ENCODE measurements at regions not wholly inside any gene's neighbourhood (a gene's known extent, or its start where the extent isn't known, plus 50 kb on each side); places are given as distances from the start of the nearest gene placed in this dataset.

DNA sequence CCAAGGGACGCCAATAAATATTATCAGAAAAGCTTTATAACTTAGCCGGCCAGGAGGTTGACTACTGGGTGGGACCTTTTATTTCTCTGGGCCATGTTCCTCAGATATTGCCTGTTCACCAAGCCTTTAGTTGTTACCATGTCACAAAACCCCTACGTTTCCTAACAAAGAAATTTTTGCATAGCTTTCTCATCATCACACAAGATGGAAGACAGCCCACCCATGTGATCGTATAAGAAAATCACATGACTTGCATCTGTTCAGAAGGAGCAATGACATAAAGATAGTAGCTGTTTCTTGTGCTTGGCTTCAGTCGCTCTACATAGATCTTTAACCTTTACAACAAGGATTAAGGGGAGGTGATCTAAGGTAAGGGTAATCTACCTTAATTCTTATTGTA lies 88.9 kb upstream of the NGF start:
- ChIA-PET POLR2A (interaction anchor here in 1 of 2 donors (0.7 kb wide), 1 partner anchor 126 kb away, joined by 4 read pairs; no protein-coding TSS in a partner anchor), CTCF (interaction anchor here in 1 of 2 donors (0.6 kb wide), 1 partner anchor 777 kb away, joined by 4 read pairs; no protein-coding TSS in a partner anchor)
- H3K4me1 ChIP-seq (ENCODE audit: control insufficient read depth in 1 of 2, extremely low read depth in 1 of 2, insufficient read depth in 2 of 2, low read length in 2 of 2) = no peaks in the 10 kb centered on the region
- no peaks in the 10 kb centered on the region for H3K36me3 ChIP-seq (ENCODE audit: control insufficient read depth in 2 of 2, extremely low read depth in 1 of 2, insufficient read depth in 1 of 2, low read length in 1 of 2)
- no peaks in the 10 kb centered on the region for H3K4me1 Mint-ChIP-seq
- no peaks in the 10 kb centered on the region for H3K9me3 Mint-ChIP-seq
- H3K27ac ChIP-seq (ENCODE audit: low read length) = no peak overlapping the region
- no peak overlapping the region for H3K27ac Mint-ChIP-seq
- no peak for ATAC-seq (replicated peaks in 1 of 4)
- H3K9me3 ChIP-seq = no peaks in the 10 kb centered on the region
- H3K27me3 Mint-ChIP-seq = peaks cover 6 to 16% of the 10 kb centered on the region in 2 donors
- 17% methylated on average over 1 of the region's 5 CpGs for WGBS (ENCODE audit: insufficient coverage)
- no peak for DNase-seq
- H3K27me3 ChIP-seq (replicated peaks in 1 of 2; ENCODE audit: control insufficient read depth in 2 of 2, extremely low read depth in 1 of 2, insufficient read depth in 2 of 2, low read length in 1 of 2) = peaks cover 0 to 5% of the 10 kb centered on the region in 2 experiments
- H3K36me3 Mint-ChIP-seq = no peaks in the 10 kb centered on the region
- H3K4me3 Mint-ChIP-seq = no peak overlapping the region
- H3K4me3 ChIP-seq (ENCODE audit: control insufficient read depth in 1 of 2, extremely low read depth in 1 of 2, low read length in 1 of 2) = no peak overlapping the region

GRCh38 chr1:115426231-115426771 lies 88.3 kb upstream of the NGF start:
- Mint-ChIP-seq H3K36me3 (no peaks in the 10 kb centered on the region), H3K9me3 (no peaks in the 10 kb centered on the region), H3K27ac (no peak overlapping the region), H3K4me1 (no peaks in the 10 kb centered on the region), H3K4me3 (no peak overlapping the region), H3K27me3 (peaks cover 6 to 16% of the 10 kb centered on the region in 2 donors)
- DNase-seq (no peak), ATAC-seq (replicated peaks in 1 of 4) (no peak)
- no peaks in the 10 kb centered on the region for H3K9me3 ChIP-seq
- 28% methylated on average over 6 of the region's 6 CpGs for WGBS (ENCODE audit: insufficient coverage)
- no peaks in the 10 kb centered on the region for H3K36me3 ChIP-seq (ENCODE audit: control insufficient read depth in 2 of 2, extremely low read depth in 1 of 2, insufficient read depth in 1 of 2, low read length in 1 of 2)
- H3K4me1 ChIP-seq (ENCODE audit: control insufficient read depth in 1 of 2, extremely low read depth in 1 of 2, insufficient read depth in 2 of 2, low read length in 2 of 2) = no peaks in the 10 kb centered on the region
- no peak overlapping the region for H3K27ac ChIP-seq (ENCODE audit: low read length)
- H3K4me3 ChIP-seq (ENCODE audit: control insufficient read depth in 1 of 2, extremely low read depth in 1 of 2, low read length in 1 of 2) = no peak overlapping the region
- CTCF ChIA-PET = interaction anchor here in 1 of 2 donors (0.6 kb wide), 1 partner anchor 777 kb away, joined by 4 read pairs; no protein-coding TSS in a partner anchor
- peaks cover 0 to 5% of the 10 kb centered on the region in 2 experiments for H3K27me3 ChIP-seq (replicated peaks in 1 of 2; ENCODE audit: control insufficient read depth in 2 of 2, extremely low read depth in 1 of 2, insufficient read depth in 2 of 2, low read length in 1 of 2)
- POLR2A ChIA-PET = interaction anchor here in 1 of 2 donors (0.7 kb wide), 1 partner anchor 126 kb away, joined by 4 read pairs; no protein-coding TSS in a partner anchor

GRCh38 chr1:115425442-115425841 lies 87.4 kb upstream of the NGF start:
- Mint-ChIP-seq H3K27me3 (peaks cover 6 to 15% of the 10 kb centered on the region in 2 donors), H3K9me3 (no peaks in the 10 kb centered on the region), H3K27ac (no peak overlapping the region), H3K4me3 (no peak overlapping the region), H3K36me3 (no peaks in the 10 kb centered on the region), H3K4me1 (no peaks in the 10 kb centered on the region)
- no peaks in the 10 kb centered on the region for H3K36me3 ChIP-seq (ENCODE audit: control insufficient read depth in 2 of 2, extremely low read depth in 1 of 2, insufficient read depth in 1 of 2, low read length in 1 of 2)
- ATAC-seq (replicated peaks in 1 of 4) = no peak
- H3K27ac ChIP-seq (ENCODE audit: low read length) = no peak overlapping the region
- H3K27me3 ChIP-seq (replicated peaks in 1 of 2; ENCODE audit: control insufficient read depth in 2 of 2, extremely low read depth in 1 of 2, insufficient read depth in 2 of 2, low read length in 1 of 2) = peaks cover 0 to 5% of the 10 kb centered on the region in 2 experiments
- ChIA-PET POLR2A (no interaction called here), CTCF (no interaction called here)
- no peaks in the 10 kb centered on the region for H3K4me1 ChIP-seq (ENCODE audit: control insufficient read depth in 1 of 2, extremely low read depth in 1 of 2, insufficient read depth in 2 of 2, low read length in 2 of 2)
- no peaks in the 10 kb centered on the region for H3K9me3 ChIP-seq
- 93% methylated on average over 4 of the region's 5 CpGs for WGBS (ENCODE audit: insufficient coverage)
- H3K4me3 ChIP-seq (ENCODE audit: control insufficient read depth in 1 of 2, extremely low read depth in 1 of 2, low read length in 1 of 2) = no peak overlapping the region
- no peak for DNase-seq

DNA sequence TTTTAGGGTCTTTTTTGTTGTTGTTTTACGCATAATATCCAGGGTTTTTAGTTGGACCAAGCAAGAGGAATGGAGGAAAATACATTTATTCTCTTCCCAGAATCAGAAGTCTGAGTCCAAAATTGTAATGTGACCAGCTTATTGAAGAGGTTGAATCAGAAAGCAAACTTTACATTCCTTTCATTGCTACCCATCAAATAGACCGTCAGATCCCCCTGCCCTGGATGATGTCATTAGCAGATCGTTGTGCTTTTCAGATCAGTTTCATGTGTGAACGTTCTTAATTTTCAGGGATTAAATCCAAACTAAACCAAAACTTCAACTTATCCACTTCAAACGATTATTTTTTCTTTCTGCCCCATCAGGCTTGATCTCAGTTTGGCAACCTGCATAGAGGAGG lies 85.7 kb upstream of the NGF start:
- no peaks in the 10 kb centered on the region for H3K9me3 Mint-ChIP-seq

GRCh38 chr1:115419571-115419970 lies 81.5 kb upstream of the NGF start:
- H3K4me3 ChIP-seq (ENCODE audit: control insufficient read depth in 1 of 2, extremely low read depth in 1 of 2, low read length in 1 of 2) = no peak overlapping the region
- no peak overlapping the region for H3K4me3 Mint-ChIP-seq
- no peak overlapping the region for H3K27ac Mint-ChIP-seq
- DNase-seq (no peak), ATAC-seq (replicated peaks in 1 of 4) (no peak)
- no peaks in the 10 kb centered on the region for H3K4me1 Mint-ChIP-seq
- peaks cover 4 to 8% of the 10 kb centered on the region in 2 donors for H3K27me3 Mint-ChIP-seq
- no peak overlapping the region for H3K27ac ChIP-seq (ENCODE audit: low read length)
- no CpG with 5 or more reads among the region's 3 CpGs for WGBS (ENCODE audit: insufficient coverage)
- ChIA-PET CTCF (no interaction called here), POLR2A (no interaction called here)
- H3K27me3 ChIP-seq (replicated peaks in 1 of 2; ENCODE audit: control insufficient read depth in 2 of 2, extremely low read depth in 1 of 2, insufficient read depth in 2 of 2, low read length in 1 of 2) = no peaks in the 10 kb centered on the region
- H3K9me3 ChIP-seq = no peaks in the 10 kb centered on the region
- H3K36me3 ChIP-seq (ENCODE audit: control insufficient read depth in 2 of 2, extremely low read depth in 1 of 2, insufficient read depth in 1 of 2, low read length in 1 of 2) = no peaks in the 10 kb centered on the region
- H3K36me3 Mint-ChIP-seq = no peaks in the 10 kb centered on the region
- H3K4me1 ChIP-seq (ENCODE audit: control insufficient read depth in 1 of 2, extremely low read depth in 1 of 2, insufficient read depth in 2 of 2, low read length in 2 of 2) = no peaks in the 10 kb centered on the region
- H3K9me3 Mint-ChIP-seq = peaks cover 0 to 7% (median 0%) of the 10 kb centered on the region in 3 donors

More for the DNA sequence above, 85.7 kb upstream of the NGF start:
- H3K4me3 ChIP-seq (ENCODE audit: control insufficient read depth in 1 of 2, extremely low read depth in 1 of 2, low read length in 1 of 2) = no peak overlapping the region
- DNase-seq (no peak), ATAC-seq (replicated peaks in 1 of 4) (no peak)
- no peak overlapping the region for H3K27ac ChIP-seq (ENCODE audit: low read length)
- CTCF ChIA-PET = no interaction called here
- H3K9me3 ChIP-seq = no peaks in the 10 kb centered on the region
- H3K4me1 Mint-ChIP-seq = no peaks in the 10 kb centered on the region
- H3K4me3 Mint-ChIP-seq = no peak overlapping the region
- H3K36me3 Mint-ChIP-seq = no peaks in the 10 kb centered on the region
- no peak overlapping the region for H3K27ac Mint-ChIP-seq
- H3K36me3 ChIP-seq (ENCODE audit: control insufficient read depth in 2 of 2, extremely low read depth in 1 of 2, insufficient read depth in 1 of 2, low read length in 1 of 2) = no peaks in the 10 kb centered on the region
- H3K27me3 Mint-ChIP-seq = peaks cover 1 to 14% of the 10 kb centered on the region in 2 donors
- no peaks in the 10 kb centered on the region for H3K4me1 ChIP-seq (ENCODE audit: control insufficient read depth in 1 of 2, extremely low read depth in 1 of 2, insufficient read depth in 2 of 2, low read length in 2 of 2)
- POLR2A ChIA-PET = no interaction called here
- peaks cover 0 to 5% of the 10 kb centered on the region in 2 experiments for H3K27me3 ChIP-seq (replicated peaks in 1 of 2; ENCODE audit: control insufficient read depth in 2 of 2, extremely low read depth in 1 of 2, insufficient read depth in 2 of 2, low read length in 1 of 2)
- 91% methylated on average over 3 of the region's 5 CpGs for WGBS (ENCODE audit: insufficient coverage)

DNA sequence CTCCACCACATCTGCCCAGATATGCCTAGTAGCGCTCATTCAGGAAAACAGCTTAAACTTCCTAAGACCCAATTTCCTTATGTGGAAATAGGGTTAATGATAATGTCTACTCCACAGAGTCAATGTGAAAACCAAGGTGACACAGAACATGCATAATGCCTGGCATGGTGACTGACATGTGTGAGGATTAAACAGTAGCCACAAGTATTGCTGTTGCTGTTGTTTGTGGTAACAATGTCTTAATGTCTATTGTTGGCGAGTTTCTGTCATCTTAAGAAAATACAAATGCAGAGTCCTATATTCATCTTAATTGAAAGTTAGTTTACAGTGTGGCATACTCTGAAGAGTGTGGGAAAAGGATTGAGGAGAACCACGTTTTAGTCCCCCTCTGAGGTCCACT lies 75.6 kb upstream of the NGF start:
- no peak overlapping the region for H3K27ac ChIP-seq (ENCODE audit: low read length)
- CTCF ChIA-PET = no interaction called here
- POLR2A ChIA-PET = no interaction called here
- ATAC-seq (replicated peaks in 1 of 4) (no peak), DNase-seq (no peak)
- H3K36me3 ChIP-seq (ENCODE audit: control insufficient read depth in 2 of 2, extremely low read depth in 1 of 2, insufficient read depth in 1 of 2, low read length in 1 of 2) = no peaks in the 10 kb centered on the region
- no peaks in the 10 kb centered on the region for H3K9me3 ChIP-seq
- Mint-ChIP-seq H3K27ac (no peak overlapping the region), H3K9me3 (peaks cover 0 to 7% (median 0%) of the 10 kb centered on the region in 3 donors), H3K4me1 (no peaks in the 10 kb centered on the region), H3K36me3 (no peaks in the 10 kb centered on the region), H3K27me3 (peaks cover 5 to 18% of the 10 kb centered on the region in 2 donors), H3K4me3 (no peak overlapping the region)
- WGBS (ENCODE audit: insufficient coverage) = 38% methylated on average over 1 of the region's 3 CpGs
- H3K4me1 ChIP-seq (ENCODE audit: control insufficient read depth in 1 of 2, extremely low read depth in 1 of 2, insufficient read depth in 2 of 2, low read length in 2 of 2) = no peaks in the 10 kb centered on the region
- no peak overlapping the region for H3K4me3 ChIP-seq (ENCODE audit: control insufficient read depth in 1 of 2, extremely low read depth in 1 of 2, low read length in 1 of 2)
- H3K27me3 ChIP-seq (replicated peaks in 1 of 2; ENCODE audit: control insufficient read depth in 2 of 2, extremely low read depth in 1 of 2, insufficient read depth in 2 of 2, low read length in 1 of 2) = no peaks in the 10 kb centered on the region

- peaks cover 9 to 19% of the 10 kb centered on the region in 2 donors for H3K27me3 Mint-ChIP-seq
- H3K27ac ChIP-seq (ENCODE audit: low read length) = no peak overlapping the region
- H3K4me1 Mint-ChIP-seq = no peaks in the 10 kb centered on the region
- H3K4me1 ChIP-seq (ENCODE audit: control insufficient read depth in 1 of 2, extremely low read depth in 1 of 2, insufficient read depth in 2 of 2, low read length in 2 of 2) = no peaks in the 10 kb centered on the region
- no peaks in the 10 kb centered on the region for H3K36me3 Mint-ChIP-seq
- H3K27me3 ChIP-seq (replicated peaks in 1 of 2; ENCODE audit: control insufficient read depth in 2 of 2, extremely low read depth in 1 of 2, insufficient read depth in 2 of 2, low read length in 1 of 2) = no peaks in the 10 kb centered on the region
- ChIA-PET POLR2A (no interaction called here), CTCF (no interaction called here)
- no peaks in the 10 kb centered on the region for H3K9me3 ChIP-seq
- H3K4me3 ChIP-seq (ENCODE audit: control insufficient read depth in 1 of 2, extremely low read depth in 1 of 2, low read length in 1 of 2) = no peak overlapping the region
- H3K4me3 Mint-ChIP-seq = no peak overlapping the region
- ATAC-seq (replicated peaks in 1 of 4) = no peak
- no peaks in the 10 kb centered on the region for H3K36me3 ChIP-seq (ENCODE audit: control insufficient read depth in 2 of 2, extremely low read depth in 1 of 2, insufficient read depth in 1 of 2, low read length in 1 of 2)
- 67% methylated on average over 2 of the region's 3 CpGs for WGBS (ENCODE audit: insufficient coverage)
- peaks cover 0 to 7% (median 0%) of the 10 kb centered on the region in 3 donors for H3K9me3 Mint-ChIP-seq
- DNase-seq = no peak
- H3K27ac Mint-ChIP-seq = no peak overlapping the region
These were observed 75.2 kb upstream of the NGF start for GRCh38 chr1:115413208-115413607.
